ENCODE measurements at regions not wholly inside any gene's neighbourhood (a gene's known extent, or its start where the extent isn't known, plus 50 kb on each side); places are given as distances from the start of the nearest gene placed in this dataset.

DNA sequence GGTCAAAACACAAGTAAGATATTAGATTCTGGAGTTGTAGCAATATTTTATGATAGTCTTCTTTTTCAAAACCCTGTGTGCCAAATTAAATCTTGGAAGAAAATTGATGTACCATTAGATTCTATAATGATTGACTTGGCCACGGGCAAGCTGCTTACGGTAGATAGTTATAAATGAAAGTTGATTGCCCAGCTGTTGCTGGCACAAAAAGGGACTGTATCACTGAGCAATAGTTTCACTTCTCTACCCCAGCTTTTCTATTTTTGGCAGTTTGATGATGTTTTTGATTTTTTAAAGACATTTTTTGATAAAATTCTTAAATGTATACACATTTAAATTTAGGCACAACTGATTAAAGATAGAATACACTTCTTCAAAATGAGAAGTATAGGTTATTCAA lies 333.3 kb downstream of the TRAM1L1 start:
- Histone ChIP-seq H3K4me1 (ENCODE audit: control insufficient read depth, insufficient read depth, low read length) (no peaks in the 10 kb centered on the region), H3K36me3 (ENCODE audit: control insufficient read depth, insufficient read depth, low read length) (no peaks in the 10 kb centered on the region), H3K9me3 (ENCODE audit: control insufficient read depth, insufficient read depth, low read depth, low read length) (no peaks in the 10 kb centered on the region), H3K27ac (ENCODE audit: low read length) (no peak overlapping the region), H3K4me3 (ENCODE audit: low read depth in 2 of 2, low read length in 2 of 2) (no peak overlapping the region), H3K27me3 (ENCODE audit: control insufficient read depth, insufficient read depth, low read length) (no peaks in the 10 kb centered on the region)
- ChIA-PET CTCF (no interaction called here), POLR2A (no interaction called here)
- DNase-seq (ENCODE audit: low read depth, low spot score) (no peak), ATAC-seq (no peak)
- TF ChIP-seq TCF7L2 (IDR thresholded peaks at IDR 0.05; ENCODE audit: low read depth, low read length) (no peak), SIN3A (IDR thresholded peaks at IDR 0.05; ENCODE audit: borderline replicate concordance, insufficient read depth, low read depth, low read length) (no peak)
- TF ChIP-seq, protein P1, sequence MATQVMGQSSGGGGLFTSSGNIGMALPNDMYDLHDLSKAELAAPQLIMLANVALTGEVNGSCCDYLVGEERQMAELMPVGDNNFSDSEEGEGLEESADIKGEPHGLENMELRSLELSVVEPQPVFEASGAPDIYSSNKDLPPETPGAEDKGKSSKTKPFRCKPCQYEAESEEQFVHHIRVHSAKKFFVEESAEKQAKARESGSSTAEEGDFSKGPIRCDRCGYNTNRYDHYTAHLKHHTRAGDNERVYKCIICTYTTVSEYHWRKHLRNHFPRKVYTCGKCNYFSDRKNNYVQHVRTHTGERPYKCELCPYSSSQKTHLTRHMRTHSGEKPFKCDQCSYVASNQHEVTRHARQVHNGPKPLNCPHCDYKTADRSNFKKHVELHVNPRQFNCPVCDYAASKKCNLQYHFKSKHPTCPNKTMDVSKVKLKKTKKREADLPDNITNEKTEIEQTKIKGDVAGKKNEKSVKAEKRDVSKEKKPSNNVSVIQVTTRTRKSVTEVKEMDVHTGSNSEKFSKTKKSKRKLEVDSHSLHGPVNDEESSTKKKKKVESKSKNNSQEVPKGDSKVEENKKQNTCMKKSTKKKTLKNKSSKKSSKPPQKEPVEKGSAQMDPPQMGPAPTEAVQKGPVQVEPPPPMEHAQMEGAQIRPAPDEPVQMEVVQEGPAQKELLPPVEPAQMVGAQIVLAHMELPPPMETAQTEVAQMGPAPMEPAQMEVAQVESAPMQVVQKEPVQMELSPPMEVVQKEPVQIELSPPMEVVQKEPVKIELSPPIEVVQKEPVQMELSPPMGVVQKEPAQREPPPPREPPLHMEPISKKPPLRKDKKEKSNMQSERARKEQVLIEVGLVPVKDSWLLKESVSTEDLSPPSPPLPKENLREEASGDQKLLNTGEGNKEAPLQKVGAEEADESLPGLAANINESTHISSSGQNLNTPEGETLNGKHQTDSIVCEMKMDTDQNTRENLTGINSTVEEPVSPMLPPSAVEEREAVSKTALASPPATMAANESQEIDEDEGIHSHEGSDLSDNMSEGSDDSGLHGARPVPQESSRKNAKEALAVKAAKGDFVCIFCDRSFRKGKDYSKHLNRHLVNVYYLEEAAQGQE (IDR thresholded peaks at IDR 0.05; ENCODE audit: insufficient read depth in 1 of 2, low read depth in 2 of 2, low read length in 1 of 2), result no peak
- intact Hi-C loops (cut with micrococcal nuclease; ENCODE audit: unreplicated experiment), result no loop called here
- in situ Hi-C loops (cut with HindIII; ENCODE audit: low pct_unique_long_range_greater_than_20kb, low sequenced_read_pairs), result no loop called here
- BruUV-seq (replicated peaks), result no TSS peak

DNA sequence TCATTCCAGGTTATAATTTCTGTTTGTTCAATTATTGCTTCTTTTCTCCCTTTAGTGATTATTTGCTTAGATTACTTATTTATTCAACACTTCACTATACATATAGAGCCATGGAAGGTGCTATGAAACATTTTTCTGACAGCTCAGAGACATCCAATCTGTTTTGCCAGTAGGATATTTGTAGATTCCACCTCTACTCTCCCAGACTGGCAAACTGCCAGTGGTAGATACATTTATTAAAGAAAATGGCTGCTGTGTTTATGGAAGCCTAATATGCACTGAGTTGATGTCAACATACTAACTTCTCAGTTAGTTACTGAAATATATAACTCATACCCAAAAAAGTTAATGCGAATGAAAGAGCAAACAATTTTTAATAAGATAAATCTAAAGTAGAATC lies 348.6 kb downstream of the TRAM1L1 start:
- CTCF ChIA-PET, result no interaction called here
- BruUV-seq (replicated peaks), result no TSS peak
- no peaks in the 10 kb centered on the region for H3K36me3 ChIP-seq (ENCODE audit: control insufficient read depth, insufficient read depth, low read length)
- POLR2A ChIA-PET, result no interaction called here
- in situ Hi-C loops (cut with HindIII; ENCODE audit: low pct_unique_long_range_greater_than_20kb, low sequenced_read_pairs) (no loop called here), intact Hi-C loops (cut with micrococcal nuclease; ENCODE audit: unreplicated experiment) (no loop called here)
- no peak overlapping the region for H3K4me3 ChIP-seq (ENCODE audit: low read depth in 2 of 2, low read length in 2 of 2)
- H3K4me1 ChIP-seq (ENCODE audit: control insufficient read depth, insufficient read depth, low read length), result no peaks in the 10 kb centered on the region
- TF ChIP-seq CTCF (IDR thresholded peaks at IDR 0.05) (no peak), SIN3A (IDR thresholded peaks at IDR 0.05; ENCODE audit: borderline replicate concordance, insufficient read depth, low read depth, low read length) (no peak), TCF7L2 (IDR thresholded peaks at IDR 0.05; ENCODE audit: low read depth, low read length) (no peak), POLR2AphosphoS5 (IDR thresholded peaks at IDR 0.05; ENCODE audit: low read depth, low read length) (no peak)
- TF ChIP-seq, protein P1 (IDR thresholded peaks at IDR 0.05; ENCODE audit: insufficient read depth in 1 of 2, low read depth in 2 of 2, low read length in 1 of 2), result no peak
- no peaks in the 10 kb centered on the region for H3K27me3 ChIP-seq (ENCODE audit: control insufficient read depth, insufficient read depth, low read length)
- H3K9me3 ChIP-seq (ENCODE audit: control insufficient read depth, insufficient read depth, low read depth, low read length), result no peaks in the 10 kb centered on the region
- no peak for ATAC-seq
- no peak for DNase-seq (ENCODE audit: low read depth, low spot score)
- H3K27ac ChIP-seq (ENCODE audit: low read length), result no peak overlapping the region
